T-cell (primary cell): ENCODE measurements at regions not wholly inside any gene's neighbourhood (a gene's known extent, or its start where the extent isn't known, plus 50 kb on each side); places are given as distances from the start of the nearest gene placed in this dataset.
"Not testable (repeated sequence)": the region's sequence is repeated elsewhere in the genome, so short reads cannot be mapped to it uniquely, and the experiment has no call there.

Source experiments
- ATAC-seq, 4 experiments: fragments of 200-7000 bp in 3 of 4; fragments of 150-1000 bp in 1 of 4; cut with Tn5 transposase; replicated peaks in 1 of 4; 1 replicate in 3 of 4; 2 replicates in 1 of 4; pipeline ENCODE4 v1.10.0; 2021; ENCODE audit warnings: moderate library complexity in 3 of 4, mild to moderate bottlenecking in 2 of 4, moderate number of reproducible peaks in 1 of 4
- CTCF ChIA-PET, 2 donors: fragments of 300-600 bp; sonication (Branson Sonifier 250); formaldehyde crosslinking; loops; one replicate each; lab custom pipeline; 2022; ENCODE audit warnings: antibody characterized with exemption in 2 of 2; lab: Charles Lee
- POLR2A ChIA-PET, 2 donors: fragments of 300-600 bp; sonication (Branson Sonifier 250); formaldehyde crosslinking; loops; one replicate each; lab custom pipeline; 2022; ENCODE audit warnings: antibody characterized with exemption in 2 of 2; lab: Charles Lee
- DNase-seq, 35 experiments: peaks; one replicate each; pipeline versions ENCODE4 v3.0.0 to v3.0.0-alpha.2; 2013 to 2023
- H3K27ac ChIP-seq: one replicate; pipeline ENCODE4 v1.5.1; 2013; ENCODE audit warnings: low read length
- H3K27me3 ChIP-seq, 2 experiments: replicated peaks in 1 of 2; 1 replicate in 1 of 2; 2 replicates in 1 of 2; pipeline versions ENCODE4 v1.6.1 to v1.7.0; 2013; ENCODE audit warnings: low read length in 1 of 2, mixed read lengths in 1 of 2; ENCODE audit not compliant: control insufficient read depth in 2 of 2, insufficient read depth in 2 of 2; ENCODE audit errors: extremely low read depth in 1 of 2
- H3K36me3 ChIP-seq, 2 donors: 1 replicate in 1 of 2; 2 replicates in 1 of 2; pipeline versions ENCODE4 v1.6.1 to v1.7.0; 2013; ENCODE audit warnings: low read length in 1 of 2; ENCODE audit not compliant: control insufficient read depth in 2 of 2, insufficient read depth in 1 of 2; ENCODE audit errors: extremely low read depth in 1 of 2
- H3K4me1 ChIP-seq, 2 experiments: 1 replicate in 1 of 2; 2 replicates in 1 of 2; pipeline versions ENCODE4 v1.6.1 to v1.7.0; 2013; ENCODE audit warnings: low read length in 2 of 2, mixed read lengths in 1 of 2; ENCODE audit not compliant: insufficient read depth in 2 of 2, control insufficient read depth in 1 of 2; ENCODE audit errors: extremely low read depth in 1 of 2
- H3K4me3 ChIP-seq, 2 donors: 1 replicate in 1 of 2; 2 replicates in 1 of 2; pipeline versions ENCODE4 v1.5.1 to v1.7.0; 2013; ENCODE audit warnings: mild to moderate bottlenecking in 2 of 2, low read length in 1 of 2, moderate library complexity in 1 of 2; ENCODE audit not compliant: control insufficient read depth in 1 of 2; ENCODE audit errors: extremely low read depth in 1 of 2
- H3K9me3 ChIP-seq: 2 replicates; pipeline ENCODE4 v1.7.0; 2013
- H3K27ac Mint-ChIP-seq, 2 donors: one replicate each; pipeline ENCODE4 v1.8.0; 2020 to 2021; ENCODE audit warnings: mild to moderate bottlenecking in 2 of 2, mixed read lengths in 2 of 2
- H3K27me3 Mint-ChIP-seq, 2 donors: one replicate each; pipeline ENCODE4 v1.8.0; 2021 to 2022; ENCODE audit warnings: mixed read lengths in 2 of 2
- H3K36me3 Mint-ChIP-seq: one replicate; pipeline ENCODE4 v1.8.0; 2021; ENCODE audit warnings: mixed read lengths
- H3K4me1 Mint-ChIP-seq, 3 donors: one replicate each; pipeline ENCODE4 v1.8.0; 2020 to 2022; ENCODE audit warnings: mixed read lengths in 3 of 3, mild to moderate bottlenecking in 1 of 3
- H3K4me3 Mint-ChIP-seq, 3 donors: one replicate each; pipeline ENCODE4 v1.8.0; 2020 to 2022; ENCODE audit warnings: mild to moderate bottlenecking in 3 of 3, mixed read lengths in 3 of 3, moderate library complexity in 3 of 3
- H3K9me3 Mint-ChIP-seq, 3 donors: one replicate each; pipeline ENCODE4 v1.8.0; 2020 to 2022; ENCODE audit warnings: mixed read lengths in 3 of 3
- WGBS: methylation state at CpG from one replicate; pipeline ENCODE4 v1.1.5; 2013; ENCODE audit warnings: missing lambda C conversion rate; ENCODE audit not compliant: insufficient coverage; 5-methylcytosine and 5-hydroxymethylcytosine counted together

DNA sequence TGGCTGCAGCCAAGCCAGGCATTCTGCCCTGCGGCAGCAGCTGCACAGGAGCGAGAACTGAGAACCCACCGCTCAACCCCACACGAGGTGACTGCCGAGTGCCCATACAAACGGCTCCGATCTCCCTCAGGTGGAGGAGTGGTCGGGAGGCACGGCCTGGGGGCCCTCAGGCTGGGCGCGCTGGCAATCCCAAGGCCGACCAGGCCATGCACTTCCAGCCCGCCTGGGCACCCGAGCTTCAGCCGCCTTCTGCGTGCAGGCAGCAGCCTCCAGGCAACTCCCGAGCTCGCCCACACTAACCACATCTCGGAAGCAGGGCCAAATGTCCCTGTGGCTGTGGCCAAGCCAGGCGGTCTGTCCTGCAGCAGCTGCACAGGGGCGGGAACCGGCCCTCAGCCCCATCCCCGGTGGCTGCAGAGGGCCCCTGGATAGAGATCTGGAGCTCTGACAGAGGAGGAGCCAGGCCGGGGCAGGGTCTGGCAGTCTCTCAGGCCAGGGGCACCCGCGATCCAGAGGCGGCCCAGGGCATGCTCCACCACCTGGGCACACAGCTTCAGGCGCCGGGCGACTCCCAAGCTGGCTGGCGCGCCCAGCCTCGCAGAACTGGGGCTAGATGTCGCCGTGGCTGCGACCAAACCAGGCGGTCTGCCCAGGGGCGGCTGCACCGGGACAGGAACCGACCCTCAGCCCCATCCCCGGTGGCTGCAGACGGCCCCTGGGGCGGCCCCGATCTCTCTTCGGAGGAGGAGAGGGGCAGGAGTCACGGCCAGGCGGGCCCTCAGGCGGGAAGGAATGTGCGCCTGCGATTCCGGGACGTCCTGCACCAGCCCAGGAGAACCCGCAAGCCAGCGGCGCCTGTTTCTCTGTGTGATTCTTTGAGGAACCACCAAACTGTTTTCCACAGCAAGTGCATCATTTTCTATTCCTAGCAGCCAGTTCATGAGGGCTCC, 538.0 kb downstream of the CWH43 start:
- H3K9me3 ChIP-seq, H3K4me3 Mint-ChIP-seq, H3K27ac Mint-ChIP-seq, H3K36me3 Mint-ChIP-seq, H3K27me3 ChIP-seq, H3K27me3 Mint-ChIP-seq, POLR2A ChIA-PET, H3K36me3 ChIP-seq, H3K9me3 Mint-ChIP-seq, H3K4me3 ChIP-seq, CTCF ChIA-PET, H3K27ac ChIP-seq, H3K4me1 Mint-ChIP-seq, ATAC-seq, DNase-seq, H3K4me1 ChIP-seq: not testable (repeated sequence)
- 80% methylated on average over 9 of the region's 55 CpGs for WGBS

DNA sequence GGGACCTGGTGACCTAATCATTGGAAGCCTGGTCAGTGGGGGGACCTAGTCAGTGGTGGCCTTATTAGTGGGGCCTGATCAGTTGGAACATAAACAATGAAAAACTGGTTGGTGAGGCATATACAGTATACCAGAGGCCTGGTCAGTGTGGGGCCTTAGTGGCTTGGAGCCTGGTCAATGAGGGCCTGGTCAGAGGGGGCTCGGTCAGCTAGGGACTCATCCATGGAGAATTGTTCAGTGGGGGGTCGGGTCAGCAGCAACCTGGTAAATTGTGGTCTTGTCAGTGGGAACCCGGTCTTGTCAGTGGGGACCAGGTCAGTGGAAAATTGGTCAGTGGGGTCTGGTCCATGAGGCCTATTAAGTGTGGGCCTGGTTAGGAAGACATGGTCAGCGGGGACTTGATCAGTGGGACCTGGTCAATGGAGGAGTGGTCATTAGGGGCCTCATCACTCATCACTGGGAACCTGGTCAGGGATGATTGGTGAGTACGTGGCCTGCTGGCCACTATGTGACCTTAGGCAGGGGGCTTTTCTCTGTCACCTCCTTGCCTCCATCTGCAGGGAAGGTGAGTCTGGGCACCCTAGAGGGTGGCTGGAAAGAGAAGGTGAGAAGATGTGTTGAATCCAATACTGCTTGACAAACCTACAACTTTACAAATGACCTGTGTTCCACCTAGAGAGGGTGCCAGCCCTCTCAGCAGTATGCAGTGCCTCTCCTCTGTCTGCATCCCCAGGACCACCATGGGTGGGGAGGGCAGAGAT, 573.0 kb downstream of the CWH43 start:
- H3K4me3 ChIP-seq, CTCF ChIA-PET, POLR2A ChIA-PET, H3K4me1 Mint-ChIP-seq, H3K27ac ChIP-seq, H3K9me3 ChIP-seq, H3K27me3 Mint-ChIP-seq, H3K4me1 ChIP-seq, DNase-seq, ATAC-seq, H3K36me3 ChIP-seq, H3K27me3 ChIP-seq, H3K4me3 Mint-ChIP-seq, H3K36me3 Mint-ChIP-seq, H3K27ac Mint-ChIP-seq: not testable (repeated sequence)
- WGBS: 50% methylated on average over 1 of the region's 5 CpGs
- H3K9me3 Mint-ChIP-seq: peaks cover 8 to 22% (median 16%) of the 10 kb centered on the region in 3 donors

DNA sequence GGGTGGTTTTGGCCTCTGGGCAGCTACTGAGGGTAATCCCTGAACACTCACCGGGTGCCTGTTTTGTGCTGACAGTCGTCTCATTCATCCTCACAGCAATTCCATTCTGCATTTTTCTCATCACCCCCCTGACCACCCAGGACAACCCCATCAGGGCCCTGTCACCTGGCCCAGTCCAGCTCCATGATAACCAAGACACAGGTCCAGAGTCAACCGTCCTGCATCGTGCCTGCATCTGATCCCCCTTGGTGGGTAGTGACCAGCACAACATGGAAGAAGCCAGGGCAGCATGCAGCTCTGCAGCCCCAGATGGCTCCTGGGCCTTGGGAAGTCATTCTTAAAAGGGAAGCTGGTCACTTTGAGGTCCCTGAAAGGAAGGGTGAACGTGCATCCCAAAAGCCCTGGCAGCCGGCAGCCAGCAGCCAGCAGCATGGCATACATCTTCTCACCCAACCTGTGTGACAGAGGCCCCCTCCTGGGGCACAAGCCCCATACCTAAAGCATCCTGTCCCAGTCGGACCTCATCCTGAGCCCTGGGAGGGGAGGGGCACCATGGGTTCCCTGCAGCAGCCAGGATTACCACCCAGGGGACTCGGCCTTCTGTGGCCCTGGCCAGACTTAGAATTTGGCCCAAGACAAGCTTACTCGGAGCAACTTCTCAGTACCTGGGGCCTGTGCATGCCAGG, 574.2 kb downstream of the CWH43 start:
- H3K27ac ChIP-seq, H3K27ac Mint-ChIP-seq, POLR2A ChIA-PET, DNase-seq, CTCF ChIA-PET, ATAC-seq, H3K27me3 ChIP-seq, H3K4me3 Mint-ChIP-seq, H3K4me1 ChIP-seq, H3K9me3 ChIP-seq, H3K4me1 Mint-ChIP-seq, H3K36me3 ChIP-seq, H3K36me3 Mint-ChIP-seq, H3K27me3 Mint-ChIP-seq, H3K4me3 ChIP-seq: not testable (repeated sequence)
- WGBS: no CpG with 5 or more reads among the region's 9 CpGs
- H3K9me3 Mint-ChIP-seq: peaks cover 4 to 17% (median 9%) of the 10 kb centered on the region in 3 donors

- H3K4me3 Mint-ChIP-seq, DNase-seq, CTCF ChIA-PET, H3K27me3 Mint-ChIP-seq, H3K27ac Mint-ChIP-seq, H3K36me3 Mint-ChIP-seq, H3K4me3 ChIP-seq, H3K9me3 ChIP-seq, H3K4me1 ChIP-seq, H3K36me3 ChIP-seq, H3K27me3 ChIP-seq, ATAC-seq, H3K4me1 Mint-ChIP-seq, H3K27ac ChIP-seq, POLR2A ChIA-PET: not testable (repeated sequence)
- peaks cover 4 to 17% (median 9%) of the 10 kb centered on the region in 3 donors for H3K9me3 Mint-ChIP-seq
- WGBS: 36% methylated on average over 3 of the region's 3 CpGs
Measured at GRCh38 chr4:49560883-49561282, 574.8 kb downstream of the CWH43 start.

GRCh38 chr4:49570248-49570647, 584.2 kb downstream of the CWH43 start:
- H3K9me3 ChIP-seq, CTCF ChIA-PET, H3K4me1 ChIP-seq, H3K36me3 ChIP-seq, H3K4me1 Mint-ChIP-seq, H3K27ac ChIP-seq, ATAC-seq, H3K36me3 Mint-ChIP-seq, H3K27ac Mint-ChIP-seq, H3K27me3 ChIP-seq, DNase-seq, H3K4me3 ChIP-seq, H3K4me3 Mint-ChIP-seq, POLR2A ChIA-PET, H3K27me3 Mint-ChIP-seq: not testable (repeated sequence)
- WGBS: no CpG with 5 or more reads among the region's 2 CpGs
- peaks cover 22 to 36% (median 23%) of the 10 kb centered on the region in 3 donors for H3K9me3 Mint-ChIP-seq

DNA sequence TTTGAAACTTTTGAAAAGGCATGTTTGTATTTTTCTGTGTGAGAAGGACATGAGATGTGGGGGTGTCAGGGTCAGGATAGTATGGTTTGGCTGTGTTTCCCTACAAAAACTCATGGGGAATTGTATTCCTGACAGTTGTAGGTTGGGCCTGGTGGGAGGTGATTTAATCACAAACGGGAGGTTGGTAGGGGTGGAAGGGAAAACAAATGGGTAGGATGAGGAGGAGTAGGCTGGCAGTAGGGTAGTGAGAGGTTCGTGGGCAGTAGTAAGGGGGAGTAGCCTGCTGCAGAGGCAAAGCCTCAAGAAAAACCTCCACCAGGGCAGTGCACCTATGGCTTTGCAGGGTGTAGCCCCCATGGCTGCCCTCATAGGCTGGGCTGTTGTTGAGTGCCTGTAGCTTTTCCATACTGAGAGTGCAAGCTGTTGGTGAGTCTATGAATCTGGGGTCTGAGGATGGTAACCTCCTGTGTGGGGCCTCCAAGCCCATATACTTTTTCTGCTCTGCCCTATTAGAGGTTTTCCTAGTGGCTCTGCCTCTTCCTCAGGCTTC, 587.7 kb downstream of the CWH43 start:
- CTCF ChIA-PET, POLR2A ChIA-PET: not testable (repeated sequence)

More for the DNA sequence above, 587.7 kb downstream of the CWH43 start:
- H3K4me1 ChIP-seq, H3K27me3 ChIP-seq, H3K36me3 ChIP-seq, DNase-seq, H3K27ac Mint-ChIP-seq, H3K27ac ChIP-seq, ATAC-seq, H3K4me3 Mint-ChIP-seq, H3K4me3 ChIP-seq, H3K27me3 Mint-ChIP-seq, H3K9me3 ChIP-seq, H3K36me3 Mint-ChIP-seq, H3K4me1 Mint-ChIP-seq: not testable (repeated sequence)
- 54% methylated on average over 2 of the region's 2 CpGs for WGBS
- peaks cover 23 to 39% (median 30%) of the 10 kb centered on the region in 3 donors for H3K9me3 Mint-ChIP-seq
